ENCODE measurements at regions not wholly inside any gene's neighbourhood (a gene's known extent, or its start where the extent isn't known, plus 50 kb on each side); places are given as distances from the start of the nearest gene placed in this dataset.
A peak's percentile ranks its signal among the peaks of the same experiment; 100 is the strongest.

DNA sequence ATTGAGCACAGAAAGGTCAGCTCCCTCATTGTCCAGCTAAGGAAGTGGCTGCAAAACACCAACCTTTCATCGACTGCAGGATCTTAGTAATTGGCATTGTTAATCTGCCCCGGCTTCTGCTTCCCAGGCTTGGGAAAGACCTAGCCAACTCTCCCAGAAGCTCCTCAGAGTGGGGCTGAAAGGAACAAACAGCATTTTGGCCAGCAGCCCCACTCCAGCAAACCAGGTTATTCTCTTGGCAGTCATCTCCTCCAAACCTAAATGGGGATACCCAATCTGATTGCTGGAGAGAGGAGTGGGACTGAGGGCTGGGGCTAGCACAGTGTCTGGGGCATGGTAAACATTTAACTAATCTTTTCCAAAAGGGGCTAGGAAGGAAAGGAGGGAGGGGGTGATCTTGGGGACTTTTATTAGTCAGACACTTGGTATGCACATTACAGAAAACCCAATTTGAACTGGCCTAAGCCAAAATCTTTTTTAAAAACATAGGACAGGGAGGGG is 294.4 kb downstream of the MN1 start:
- in situ Hi-C loops (cut with MboI; ENCODE audit: low pct_unique_long_range_greater_than_20kb, low sequenced_read_pairs) = no loop called here
- DNase-seq = no peak

- no peak for DNase-seq
- in situ Hi-C loops (cut with MboI; ENCODE audit: low pct_unique_long_range_greater_than_20kb, low sequenced_read_pairs) = no loop called here
These were observed 293.5 kb downstream of the MN1 start for GRCh38 chr22:27507935-27508526.

GRCh38 chr22:27509132-27509920 is 292.2 kb downstream of the MN1 start:
- in situ Hi-C loops (cut with MboI; ENCODE audit: low pct_unique_long_range_greater_than_20kb, low sequenced_read_pairs) = no loop called here
- DNase-seq = no peak

GRCh38 chr22:27510024-27510423 is 291.5 kb downstream of the MN1 start:
- DNase-seq = no peak
- in situ Hi-C loops (cut with MboI; ENCODE audit: low pct_unique_long_range_greater_than_20kb, low sequenced_read_pairs) = no loop called here

- in situ Hi-C loops (cut with MboI; ENCODE audit: low pct_unique_long_range_greater_than_20kb, low sequenced_read_pairs) = no loop called here
- peak; percentile 9 for DNase-seq
These were observed 289.2 kb downstream of the MN1 start for GRCh38 chr22:27512283-27512761.

DNA sequence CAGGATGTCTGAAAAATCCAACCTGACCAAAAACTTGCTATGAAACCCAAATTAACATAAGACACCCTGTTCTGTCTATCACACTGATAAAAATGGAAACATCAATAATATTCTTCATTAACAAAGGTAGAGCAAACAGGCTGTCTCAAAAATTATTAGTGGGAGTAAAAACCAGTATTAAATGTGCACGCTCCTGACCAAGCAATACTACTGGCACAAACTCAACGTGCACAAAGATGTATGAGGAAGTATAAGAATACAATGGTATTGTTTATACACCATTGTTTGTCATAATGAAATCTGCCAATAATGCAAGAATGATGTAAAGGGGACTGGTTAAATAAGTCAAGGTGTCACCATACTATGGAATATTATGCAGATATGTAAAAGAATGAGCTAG is 288.5 kb downstream of the MN1 start:
- DNase-seq = no peak
- in situ Hi-C loops (cut with MboI; ENCODE audit: low pct_unique_long_range_greater_than_20kb, low sequenced_read_pairs) = no loop called here

- in situ Hi-C loops (cut with MboI; ENCODE audit: low pct_unique_long_range_greater_than_20kb, low sequenced_read_pairs) = no loop called here
- no peak for DNase-seq
These were observed 286.7 kb downstream of the MN1 start for GRCh38 chr22:27514601-27515523.

DNA sequence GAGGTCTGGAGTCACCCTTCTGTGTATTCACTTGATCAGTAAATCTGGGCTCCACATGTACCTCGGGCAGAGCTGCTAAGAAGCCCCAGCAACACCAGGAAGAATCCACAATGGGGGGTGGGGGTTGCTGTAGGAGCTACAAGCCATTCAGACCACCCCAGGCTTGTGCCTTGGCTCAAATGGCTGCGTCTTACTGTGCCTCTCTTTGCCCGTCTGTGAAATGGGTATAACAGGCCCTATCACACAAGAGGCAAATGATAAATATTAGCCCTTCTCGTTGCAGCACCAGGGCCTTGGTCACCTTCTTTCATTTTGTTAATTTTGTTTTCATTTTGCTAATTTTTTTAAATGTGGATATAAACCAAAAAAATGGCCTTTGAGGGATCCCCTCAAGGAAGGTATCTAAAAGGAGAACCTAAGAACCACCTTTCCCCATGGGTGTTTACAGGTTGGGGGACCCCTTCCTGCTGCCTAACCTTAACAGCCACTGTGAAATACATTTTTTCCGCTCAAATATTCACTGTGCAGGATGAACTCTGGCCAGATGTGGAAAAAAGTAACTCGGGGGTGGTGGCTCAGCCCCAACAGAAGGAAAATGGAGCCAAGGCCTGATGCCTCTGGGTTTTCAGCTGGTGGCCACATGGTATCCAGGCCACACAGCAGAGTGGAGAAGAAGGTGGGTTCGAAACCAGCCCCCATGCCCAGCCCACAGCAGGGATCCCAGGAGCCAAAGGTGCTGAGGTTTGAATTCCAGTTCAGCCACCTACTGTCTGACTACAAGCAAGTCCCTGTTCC is 284.0 kb downstream of the MN1 start:
- in situ Hi-C loops (cut with MboI; ENCODE audit: low pct_unique_long_range_greater_than_20kb, low sequenced_read_pairs) = no loop called here
- DNase-seq = no peak

- no peak for DNase-seq
- in situ Hi-C loops (cut with MboI; ENCODE audit: low pct_unique_long_range_greater_than_20kb, low sequenced_read_pairs) = no loop called here
These were observed 282.8 kb downstream of the MN1 start for GRCh38 chr22:27518531-27519340.

GRCh38 chr22:27523711-27524110 is 277.8 kb downstream of the MN1 start:
- DNase-seq = no peak
- in situ Hi-C loops (cut with MboI; ENCODE audit: low pct_unique_long_range_greater_than_20kb, low sequenced_read_pairs) = no loop called here

GRCh38 chr22:27525711-27526110 is 275.8 kb downstream of the MN1 start:
- DNase-seq = no peak
- in situ Hi-C loops (cut with MboI; ENCODE audit: low pct_unique_long_range_greater_than_20kb, low sequenced_read_pairs) = no loop called here

- in situ Hi-C loops (cut with MboI; ENCODE audit: low pct_unique_long_range_greater_than_20kb, low sequenced_read_pairs) = no loop called here
- no peak for DNase-seq
These were observed 274.7 kb downstream of the MN1 start for GRCh38 chr22:27526901-27527300.

DNA sequence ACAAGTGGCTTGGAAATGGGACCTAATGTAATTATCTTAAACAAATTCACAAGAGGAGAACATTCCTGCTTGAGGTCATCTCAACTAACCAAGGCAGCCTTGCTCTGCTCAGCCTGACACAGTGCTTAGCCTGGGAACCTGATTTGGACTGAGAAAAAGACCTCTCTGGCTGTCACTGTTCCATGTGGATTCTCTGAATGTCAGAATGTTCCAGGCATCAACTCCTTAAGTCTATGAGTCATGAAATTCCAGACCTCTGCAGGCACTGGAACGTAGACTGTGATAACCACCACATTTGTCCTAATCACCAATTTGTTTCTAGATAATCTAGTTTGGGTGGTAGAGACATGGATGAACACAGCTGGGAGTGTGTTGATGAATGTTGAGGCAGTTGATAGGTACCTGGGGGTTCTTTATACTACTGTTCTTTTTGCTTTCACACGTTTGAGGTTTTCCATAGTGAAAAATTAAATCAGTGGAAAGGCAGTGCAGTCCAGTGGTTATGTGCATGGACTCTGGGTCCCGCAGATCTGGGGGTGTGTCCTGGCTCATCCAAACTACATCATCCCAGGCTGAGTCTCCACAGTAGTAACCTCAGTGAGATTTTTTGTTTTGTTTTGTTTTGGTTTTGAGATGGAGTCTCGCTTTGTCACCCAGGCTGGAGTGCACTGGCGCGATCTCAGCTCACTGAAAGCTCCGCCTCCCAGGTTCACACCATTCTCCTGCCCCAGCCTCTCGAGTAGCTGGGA is 269.6 kb downstream of the MN1 start:
- in situ Hi-C loops (cut with MboI; ENCODE audit: low pct_unique_long_range_greater_than_20kb, low sequenced_read_pairs) = no loop called here
- DNase-seq = no peak

DNA sequence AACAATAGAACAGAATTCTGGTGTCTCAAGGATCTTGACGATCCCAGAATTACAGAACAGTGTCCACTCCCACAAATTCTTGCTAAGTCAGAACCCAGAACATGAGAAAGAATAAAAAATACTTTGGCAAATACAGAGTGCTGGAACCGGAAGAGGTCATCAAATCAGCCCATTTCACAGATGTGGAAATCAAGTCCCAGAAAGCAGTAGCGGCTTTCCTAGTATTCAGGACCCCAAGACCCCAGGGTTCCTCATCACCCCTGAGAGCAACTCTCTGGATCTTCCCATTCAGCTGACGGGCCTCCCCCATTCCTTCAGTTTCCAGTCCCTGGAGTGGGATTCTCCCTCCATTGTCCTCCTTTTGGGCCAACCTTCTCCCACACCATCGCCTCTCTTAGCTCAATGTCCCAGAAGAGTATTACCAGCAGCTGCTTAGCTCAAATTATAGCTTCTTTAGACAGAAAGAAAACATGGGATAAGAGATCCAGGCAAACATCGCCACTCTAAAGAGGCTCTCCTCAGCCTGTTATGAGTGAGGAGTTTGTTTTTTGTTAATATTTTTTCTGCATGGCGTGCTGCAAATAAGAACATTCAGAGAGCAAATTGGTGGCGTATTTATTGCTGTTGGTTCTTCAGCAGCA is 268.3 kb downstream of the MN1 start:
- in situ Hi-C loops (cut with MboI; ENCODE audit: low pct_unique_long_range_greater_than_20kb, low sequenced_read_pairs) = no loop called here
- no peak for DNase-seq

- in situ Hi-C loops (cut with MboI; ENCODE audit: low pct_unique_long_range_greater_than_20kb, low sequenced_read_pairs) = no loop called here
- no peak for DNase-seq
These were observed 266.8 kb downstream of the MN1 start for GRCh38 chr22:27534720-27535125.

- in situ Hi-C loops (cut with MboI; ENCODE audit: low pct_unique_long_range_greater_than_20kb, low sequenced_read_pairs) = no loop called here
- DNase-seq = no peak
These were observed 266.1 kb downstream of the MN1 start for GRCh38 chr22:27535452-27535851.

DNA sequence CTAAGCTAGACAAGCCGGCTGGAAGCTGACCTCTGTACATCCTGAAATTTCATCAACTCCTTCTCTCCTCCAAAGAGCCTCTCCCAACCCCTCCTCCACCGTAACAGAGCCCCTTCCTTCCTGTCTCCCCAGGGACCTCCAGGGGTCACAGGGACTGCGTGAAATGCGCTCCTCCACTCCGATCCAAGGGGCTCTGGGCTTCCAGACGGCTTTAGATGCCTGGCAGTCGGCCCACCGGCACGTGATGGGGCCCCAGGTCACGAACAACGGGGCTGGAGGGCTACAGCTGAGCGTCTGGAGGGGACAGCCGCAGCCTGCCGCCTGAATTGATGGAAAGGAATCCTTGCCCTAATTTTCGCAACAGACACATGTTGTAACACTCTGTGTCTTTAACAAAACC is 264.1 kb downstream of the MN1 start:
- DNase-seq = no peak
- in situ Hi-C loops (cut with MboI; ENCODE audit: low pct_unique_long_range_greater_than_20kb, low sequenced_read_pairs) = no loop called here
